K562 (cell line): ENCODE measurements at regions not wholly inside any gene's neighbourhood (a gene's known extent, or its start where the extent isn't known, plus 50 kb on each side); places are given as distances from the start of the nearest gene placed in this dataset.

Experiments used
- BHLHE40 ChIP-seq: IDR thresholded peaks from 2 replicates; pipeline ENCODE4 v1.6.1; 2011; ENCODE audit warnings: low read length, improper control_type of control experiment
- BRF1 ChIP-seq: IDR thresholded peaks from 3 replicates; pipeline ENCODE4 v1.6.1; 2011; ENCODE audit warnings: borderline replicate concordance, mild to moderate bottlenecking; ENCODE audit not compliant: insufficient read length; ENCODE audit errors: extremely low read depth
- CCAR2 ChIP-seq: fragments of 200-400 bp; formaldehyde crosslinking; IDR thresholded peaks from 2 replicates; pipeline ENCODE4 v1.6.1; 2017; ENCODE audit warnings: mild to moderate bottlenecking, low read depth, low read length
- CTCF ChIP-seq, 3 experiments: IDR thresholded peaks in 2 of 3; conservative IDR thresholded peaks in 1 of 3; 2 replicates each; pipeline ENCODE4 v1.5.1; 2011 to 2012; ENCODE audit warnings: low read length in 3 of 3, mild to moderate bottlenecking in 3 of 3, control low read depth in 2 of 3, improper control_type of control experiment in 1 of 3, inconsistent platforms in 1 of 3, low read depth in 1 of 3, mixed read lengths in 1 of 3, moderate library complexity in 1 of 3; ENCODE audit not compliant: insufficient read depth in 2 of 3
- HDAC8 ChIP-seq: fragments of 450-650 bp; IDR thresholded peaks from 2 replicates; pipeline ENCODE4 v1.6.1; 2016; ENCODE audit warnings: mild to moderate bottlenecking, missing genetic modification characterization, moderate library complexity, missing compliant biosample characterization
- JUNB ChIP-seq: fragments of 450-650 bp; formaldehyde crosslinking; conservative IDR thresholded peaks from 2 replicates; pipeline ENCODE4 v1.4.0; 2020; ENCODE audit warnings: mild to moderate bottlenecking
- MTF1 ChIP-seq: fragments of 250-450 bp; sonication (Bioruptor Pico); IDR thresholded peaks from 2 replicates; pipeline ENCODE4 v1.9.0; 2021; ENCODE audit warnings: moderate library complexity, mild to moderate bottlenecking, inconsistent platforms, borderline replicate concordance
- SIN3A ChIP-seq, 2 experiments: fragments of 150-350 bp in 1 of 2; IDR thresholded peaks; 2 replicates each; pipeline ENCODE4 v1.6.1; 2011 to 2016; ENCODE audit warnings: borderline replicate concordance in 2 of 2, low read depth in 2 of 2, low read length in 2 of 2, mild to moderate bottlenecking in 2 of 2, moderate library complexity in 2 of 2; ENCODE audit not compliant: control insufficient read depth in 1 of 2
- TFE3 ChIP-seq: fragments of 450-650 bp; formaldehyde crosslinking; IDR thresholded peaks from 2 replicates; pipeline ENCODE4 v1.4.0; 2020; ENCODE audit warnings: mild to moderate bottlenecking, mixed read lengths
- ZNF224 ChIP-seq: sonication (generic); formaldehyde crosslinking; IDR thresholded peaks from 2 replicates; pipeline ENCODE4 v1.8.0; 2022; ENCODE audit warnings: mild to moderate bottlenecking, missing genetic modification reagents
- ZNF274 ChIP-seq: IDR thresholded peaks from 2 replicates; pipeline ENCODE4 v1.6.1; 2011; ENCODE audit warnings: low read depth, mild to moderate bottlenecking, low read length, moderate library complexity, borderline replicate concordance

- no peak for TF ChIP-seq BHLHE40
- no peak for TF ChIP-seq BRF1
- TF ChIP-seq TFE3 (CRISPR knock-in tag): no peak
- no peak for TF ChIP-seq ZNF224 (CRISPR knock-in tag)
- no peak for TF ChIP-seq MTF1 (CRISPR knock-in tag)
- TF ChIP-seq CCAR2: no peak
- no peak for TF ChIP-seq ZNF274
- TF ChIP-seq JUNB (CRISPR knock-in tag): no peak
- TF ChIP-seq HDAC8 (tag): no peak
- TF ChIP-seq CTCF (IDR thresholded peaks at IDR 0.05 in 2 of 3, conservative IDR thresholded peaks at IDR 0.05 in 1 of 3; ENCODE audit: insufficient read depth in 2 of 3, low read depth in 1 of 3, low read length in 3 of 3): no peak
- no peak for TF ChIP-seq SIN3A (IDR thresholded peaks at IDR 0.05; ENCODE audit: borderline replicate concordance in 2 of 2, control insufficient read depth in 1 of 2, low read depth in 2 of 2, low read length in 2 of 2)
Measured at GRCh38 chr5:16238018-16238417, 58.4 kb upstream of the MARCHF11 start.
